Cardiac fibroblast (primary cell): ENCODE measurements at regions not wholly inside any gene's neighbourhood (a gene's known extent, or its start where the extent isn't known, plus 50 kb on each side); places are given as distances from the start of the nearest gene placed in this dataset.

Experiments used
- DNase-seq, 2 donors: peaks; one replicate each; pipeline versions ENCODE4 v3.0.0 to v3.0.0-alpha.2; 2010; ENCODE audit warnings: low read depth in 2 of 2
- H3K4me3 ChIP-seq, 2 donors: replicated peaks in 1 of 2; 1 replicate in 1 of 2; 2 replicates in 1 of 2; pipeline ENCODE4 v1.5.1; 2011; ENCODE audit warnings: low read depth in 2 of 2, low read length in 2 of 2, mild to moderate bottlenecking in 2 of 2, moderate library complexity in 1 of 2
- TF ChIP-seq, protein P1 (sequence below): IDR thresholded peaks from one replicate; pipeline ENCODE4 v1.5.1; 2011; ENCODE audit warnings: low read depth, mild to moderate bottlenecking, low read length, inconsistent platforms

DNA sequence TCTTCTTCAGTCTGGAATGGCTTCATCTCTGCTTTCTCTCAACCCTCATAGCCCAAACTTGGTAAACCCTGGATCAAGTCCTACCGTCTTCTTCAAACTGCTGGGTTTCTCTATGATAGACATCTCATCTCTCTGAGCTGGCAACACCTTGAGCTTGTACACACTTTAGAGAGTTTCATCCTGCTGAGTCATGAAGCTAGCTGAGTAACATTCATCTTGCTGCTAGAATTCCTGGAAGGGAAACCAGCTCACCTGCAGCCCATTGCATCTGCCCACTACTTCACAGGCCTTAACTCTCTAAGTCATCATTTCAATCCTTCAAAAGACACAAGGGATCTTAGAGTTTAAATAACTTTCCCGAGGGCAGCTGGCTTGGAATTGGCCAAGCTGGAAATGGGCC, 175.5 kb upstream of the RORA start:
- H3K4me3 ChIP-seq: no peak overlapping the region
- TF ChIP-seq, protein P1, sequence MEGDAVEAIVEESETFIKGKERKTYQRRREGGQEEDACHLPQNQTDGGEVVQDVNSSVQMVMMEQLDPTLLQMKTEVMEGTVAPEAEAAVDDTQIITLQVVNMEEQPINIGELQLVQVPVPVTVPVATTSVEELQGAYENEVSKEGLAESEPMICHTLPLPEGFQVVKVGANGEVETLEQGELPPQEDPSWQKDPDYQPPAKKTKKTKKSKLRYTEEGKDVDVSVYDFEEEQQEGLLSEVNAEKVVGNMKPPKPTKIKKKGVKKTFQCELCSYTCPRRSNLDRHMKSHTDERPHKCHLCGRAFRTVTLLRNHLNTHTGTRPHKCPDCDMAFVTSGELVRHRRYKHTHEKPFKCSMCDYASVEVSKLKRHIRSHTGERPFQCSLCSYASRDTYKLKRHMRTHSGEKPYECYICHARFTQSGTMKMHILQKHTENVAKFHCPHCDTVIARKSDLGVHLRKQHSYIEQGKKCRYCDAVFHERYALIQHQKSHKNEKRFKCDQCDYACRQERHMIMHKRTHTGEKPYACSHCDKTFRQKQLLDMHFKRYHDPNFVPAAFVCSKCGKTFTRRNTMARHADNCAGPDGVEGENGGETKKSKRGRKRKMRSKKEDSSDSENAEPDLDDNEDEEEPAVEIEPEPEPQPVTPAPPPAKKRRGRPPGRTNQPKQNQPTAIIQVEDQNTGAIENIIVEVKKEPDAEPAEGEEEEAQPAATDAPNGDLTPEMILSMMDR: no peak
- no peak for DNase-seq

GRCh38 chr15:61403884-61404283, 174.8 kb upstream of the RORA start:
- no peak for DNase-seq
- TF ChIP-seq, protein P1: no peak
- no peak overlapping the region for H3K4me3 ChIP-seq

GRCh38 chr15:61401903-61402698, 173.0 kb upstream of the RORA start:
- TF ChIP-seq, protein P1: no peak
- DNase-seq: no peak

GRCh38 chr15:61398310-61398709, 169.2 kb upstream of the RORA start:
- no peak for DNase-seq

More at GRCh38 chr15:61401903-61402698, 173.0 kb upstream of the RORA start:
- no peak overlapping the region for H3K4me3 ChIP-seq

GRCh38 chr15:61396235-61396919, 167.3 kb upstream of the RORA start:
- TF ChIP-seq, protein P1: no peak
- DNase-seq: no peak
- H3K4me3 ChIP-seq: no peak overlapping the region

More at GRCh38 chr15:61398310-61398709, 169.2 kb upstream of the RORA start:
- TF ChIP-seq, protein P1: no peak
- H3K4me3 ChIP-seq: no peak overlapping the region

GRCh38 chr15:61393949-61394348, 164.8 kb upstream of the RORA start:
- H3K4me3 ChIP-seq: no peak overlapping the region
- peak in 1 of 2 donors; percentile 10 for DNase-seq
- TF ChIP-seq, protein P1: no peak
